Activated CD4-positive, alpha-beta memory T cell treated with anti-CD3 and anti-CD28 coated beads, Interleukin-2, amount 10 ng/mL, durations not matched to agents 7 days and 5 days (primary cell): ENCODE measurements at regions not wholly inside any gene's neighbourhood (a gene's known extent, or its start where the extent isn't known, plus 50 kb on each side); places are given as distances from the start of the nearest gene placed in this dataset.
"Not testable (repeated sequence)": the region's sequence is repeated elsewhere in the genome, so short reads cannot be mapped to it uniquely, and the experiment has no call there.

ENCODE experiments used
- CTCF ChIA-PET: fragments of 350-600 bp; sonication (Branson Sonifier 250); formaldehyde crosslinking; loops from one replicate; lab custom pipeline; 2021; ENCODE audit warnings: antibody characterized with exemption, inconsistent platforms; lab: Charles Lee
- POLR2A ChIA-PET: fragments of 350-600 bp; sonication (Branson Sonifier 250); formaldehyde crosslinking; loops from one replicate; lab custom pipeline; 2021; ENCODE audit warnings: antibody characterized with exemption; lab: Charles Lee
- DNase-seq: peaks from one replicate; pipeline ENCODE4 v3.0.0-alpha.2; 2020
- H3K27ac Mint-ChIP-seq: one replicate; pipeline ENCODE4 v1.8.0; 2021; ENCODE audit warnings: mild to moderate bottlenecking, mixed read lengths
- H3K27me3 Mint-ChIP-seq: one replicate; pipeline ENCODE4 v1.8.0; 2021; ENCODE audit warnings: mixed read lengths
- H3K36me3 Mint-ChIP-seq: one replicate; pipeline ENCODE4 v1.8.0; 2021; ENCODE audit warnings: low read depth, mixed read lengths
- H3K4me1 Mint-ChIP-seq: one replicate; pipeline ENCODE4 v1.8.0; 2021; ENCODE audit warnings: mixed read lengths
- H3K4me3 Mint-ChIP-seq: one replicate; pipeline ENCODE4 v1.8.0; 2021; ENCODE audit warnings: mild to moderate bottlenecking, mixed read lengths
- H3K9me3 Mint-ChIP-seq: one replicate; pipeline ENCODE4 v1.8.0; 2021; ENCODE audit warnings: mixed read lengths

GRCh38 chr9:106218854-106219253 is 524.5 kb downstream of the TMEM38B start:
- CTCF ChIA-PET, result no interaction called here
- no peak for DNase-seq

GRCh38 chr9:106220415-106220814 is 526.1 kb downstream of the TMEM38B start:
- Mint-ChIP-seq H3K9me3 (peaks cover 12% of the 10 kb centered on the region), H3K36me3 (no peaks in the 10 kb centered on the region), H3K27me3 (no peaks in the 10 kb centered on the region), H3K27ac (no peak overlapping the region), H3K4me3 (no peak overlapping the region), H3K4me1 (no peaks in the 10 kb centered on the region)
- ChIA-PET POLR2A (no interaction called here), CTCF (no interaction called here)
- DNase-seq, result no peak

More at GRCh38 chr9:106218854-106219253, 524.5 kb downstream of the TMEM38B start:
- Mint-ChIP-seq H3K4me3 (no peak overlapping the region), H3K27ac (no peak overlapping the region), H3K27me3 (no peaks in the 10 kb centered on the region), H3K4me1 (no peaks in the 10 kb centered on the region), H3K36me3 (no peaks in the 10 kb centered on the region), H3K9me3 (peaks cover 6% of the 10 kb centered on the region)
- POLR2A ChIA-PET, result no interaction called here

GRCh38 chr9:106228861-106229260 is 534.5 kb downstream of the TMEM38B start:
- H3K9me3 Mint-ChIP-seq, result peaks cover 12% of the 10 kb centered on the region
- CTCF ChIA-PET, result no interaction called here
- POLR2A ChIA-PET, result no interaction called here
- DNase-seq, result no peak
- H3K36me3 Mint-ChIP-seq, result no peaks in the 10 kb centered on the region
- no peak overlapping the region for H3K4me3 Mint-ChIP-seq
- H3K27ac Mint-ChIP-seq, result no peak overlapping the region
- no peaks in the 10 kb centered on the region for H3K4me1 Mint-ChIP-seq
- no peaks in the 10 kb centered on the region for H3K27me3 Mint-ChIP-seq

GRCh38 chr9:106233116-106233515 is 538.8 kb downstream of the TMEM38B start:
- Mint-ChIP-seq H3K27ac (no peak overlapping the region), H3K36me3 (no peaks in the 10 kb centered on the region), H3K9me3 (peaks cover 3% of the 10 kb centered on the region), H3K4me1 (no peaks in the 10 kb centered on the region), H3K27me3 (no peaks in the 10 kb centered on the region), H3K4me3 (no peak overlapping the region)
- DNase-seq, result no peak
- ChIA-PET CTCF (no interaction called here), POLR2A (no interaction called here)

GRCh38 chr9:106260908-106261307 is 566.6 kb downstream of the TMEM38B start:
- H3K27ac Mint-ChIP-seq, H3K4me1 Mint-ChIP-seq, H3K27me3 Mint-ChIP-seq, H3K36me3 Mint-ChIP-seq, DNase-seq, POLR2A ChIA-PET, CTCF ChIA-PET, H3K4me3 Mint-ChIP-seq: not testable (repeated sequence)
- peaks cover 14% of the 10 kb centered on the region for H3K9me3 Mint-ChIP-seq

- Mint-ChIP-seq H3K27ac (no peak overlapping the region), H3K36me3 (no peaks in the 10 kb centered on the region), H3K9me3 (peaks cover 10% of the 10 kb centered on the region), H3K27me3 (no peaks in the 10 kb centered on the region), H3K4me1 (no peaks in the 10 kb centered on the region), H3K4me3 (no peak overlapping the region)
- ChIA-PET POLR2A (no interaction called here), CTCF (no interaction called here)
- no peak for DNase-seq
These were observed 583.6 kb downstream of the TMEM38B start for GRCh38 chr9:106277966-106278365.

- Mint-ChIP-seq H3K27me3 (no peaks in the 10 kb centered on the region), H3K27ac (no peak overlapping the region), H3K36me3 (no peaks in the 10 kb centered on the region), H3K4me1 (no peaks in the 10 kb centered on the region), H3K4me3 (no peak overlapping the region), H3K9me3 (peaks cover 6% of the 10 kb centered on the region)
- DNase-seq, result no peak
- ChIA-PET CTCF (no interaction called here), POLR2A (no interaction called here)
These were observed 579.2 kb upstream of the ZNF462 start for GRCh38 chr9:106283769-106284168.

GRCh38 chr9:106284296-106284695 is 578.7 kb upstream of the ZNF462 start:
- ChIA-PET POLR2A (no interaction called here), CTCF (no interaction called here)
- Mint-ChIP-seq H3K27ac (no peak overlapping the region), H3K27me3 (no peaks in the 10 kb centered on the region), H3K4me3 (no peak overlapping the region), H3K4me1 (no peaks in the 10 kb centered on the region), H3K9me3 (peaks cover 10% of the 10 kb centered on the region), H3K36me3 (no peaks in the 10 kb centered on the region)
- no peak for DNase-seq

GRCh38 chr9:106286249-106286648 is 576.7 kb upstream of the ZNF462 start:
- H3K4me3 Mint-ChIP-seq, result no peak overlapping the region
- DNase-seq, result no peak
- ChIA-PET CTCF (no interaction called here), POLR2A (no interaction called here)
- H3K27me3 Mint-ChIP-seq, result no peaks in the 10 kb centered on the region
- peaks cover 13% of the 10 kb centered on the region for H3K9me3 Mint-ChIP-seq
- H3K4me1 Mint-ChIP-seq, result no peaks in the 10 kb centered on the region
- no peak overlapping the region for H3K27ac Mint-ChIP-seq
- no peaks in the 10 kb centered on the region for H3K36me3 Mint-ChIP-seq

- H3K36me3 Mint-ChIP-seq, result no peaks in the 10 kb centered on the region
- H3K27me3 Mint-ChIP-seq, result no peaks in the 10 kb centered on the region
- CTCF ChIA-PET, result no interaction called here
- H3K4me3 Mint-ChIP-seq, result no peak overlapping the region
- H3K27ac Mint-ChIP-seq, result no peak overlapping the region
- POLR2A ChIA-PET, result no interaction called here
- H3K4me1 Mint-ChIP-seq, result no peaks in the 10 kb centered on the region
- peaks cover 11% of the 10 kb centered on the region for H3K9me3 Mint-ChIP-seq
- no peak for DNase-seq
These were observed 575.8 kb upstream of the ZNF462 start for GRCh38 chr9:106287091-106287631.

- Mint-ChIP-seq H3K27me3 (no peaks in the 10 kb centered on the region), H3K4me1 (no peaks in the 10 kb centered on the region), H3K36me3 (no peaks in the 10 kb centered on the region), H3K4me3 (no peak overlapping the region), H3K27ac (no peak overlapping the region), H3K9me3 (peaks cover 12% of the 10 kb centered on the region)
- ChIA-PET CTCF (no interaction called here), POLR2A (no interaction called here)
- DNase-seq, result no peak
These were observed 575.2 kb upstream of the ZNF462 start for GRCh38 chr9:106287731-106288130.

GRCh38 chr9:106288689-106289088 is 574.3 kb upstream of the ZNF462 start:
- ChIA-PET CTCF (no interaction called here), POLR2A (no interaction called here)
- no peaks in the 10 kb centered on the region for H3K4me1 Mint-ChIP-seq
- DNase-seq, result no peak
- peaks cover 15% of the 10 kb centered on the region for H3K9me3 Mint-ChIP-seq
- H3K36me3 Mint-ChIP-seq, result no peaks in the 10 kb centered on the region
- H3K27ac Mint-ChIP-seq, result no peak overlapping the region
- no peak overlapping the region for H3K4me3 Mint-ChIP-seq
- no peaks in the 10 kb centered on the region for H3K27me3 Mint-ChIP-seq

GRCh38 chr9:106291786-106292185 is 571.2 kb upstream of the ZNF462 start:
- Mint-ChIP-seq H3K36me3 (no peaks in the 10 kb centered on the region), H3K4me3 (no peak overlapping the region), H3K9me3 (peaks cover 17% of the 10 kb centered on the region), H3K4me1 (no peaks in the 10 kb centered on the region), H3K27me3 (no peaks in the 10 kb centered on the region), H3K27ac (no peak overlapping the region)
- DNase-seq, result no peak
- ChIA-PET POLR2A (no interaction called here), CTCF (no interaction called here)

- H3K36me3 Mint-ChIP-seq, result no peaks in the 10 kb centered on the region
- no peak overlapping the region for H3K27ac Mint-ChIP-seq
- DNase-seq, result no peak
- ChIA-PET CTCF (no interaction called here), POLR2A (no interaction called here)
- H3K27me3 Mint-ChIP-seq, result no peaks in the 10 kb centered on the region
- H3K4me1 Mint-ChIP-seq, result no peaks in the 10 kb centered on the region
- H3K9me3 Mint-ChIP-seq, result peaks cover 18% of the 10 kb centered on the region
- no peak overlapping the region for H3K4me3 Mint-ChIP-seq
These were observed 566.5 kb upstream of the ZNF462 start for GRCh38 chr9:106296426-106296825.
